ENCODE measurements at regions not wholly inside any gene's neighbourhood (a gene's known extent, or its start where the extent isn't known, plus 50 kb on each side); places are given as distances from the start of the nearest gene placed in this dataset.

- WGBS, 2 experiments (ENCODE audit: insufficient coverage in 1 of 2, insufficient read length in 1 of 2), result no CpG with 5 or more reads among the region's 1 CpG
- Histone ChIP-seq H3K27ac (ENCODE audit: low read depth, low read length) (no peak overlapping the region), H3K9ac (ENCODE audit: extremely low read depth, low read length, poor library complexity, severe bottlenecking) (no peak overlapping the region), H3K4me1 (ENCODE audit: control insufficient read depth, insufficient read depth, low read length) (no peaks in the 10 kb centered on the region), H3K9me3 (ENCODE audit: control insufficient read depth, low read length) (no peaks in the 10 kb centered on the region), H3K27me3 (ENCODE audit: control insufficient read depth, insufficient read depth, low read length, poor library complexity, severe bottlenecking) (no peaks in the 10 kb centered on the region), H3K4me3 (ENCODE audit: low read length) (no peak overlapping the region), H3K36me3 (ENCODE audit: control insufficient read depth, insufficient read depth, low read length) (no peaks in the 10 kb centered on the region)
- Mint-ChIP-seq H3K4me3 (no peak overlapping the region), H3K27me3 (ENCODE audit: insufficient read depth) (no peaks in the 10 kb centered on the region), H3K9me3 (no peaks in the 10 kb centered on the region), H3K4me1 (no peaks in the 10 kb centered on the region), H3K27ac (no peak overlapping the region), H3K36me3 (ENCODE audit: low read depth) (no peaks in the 10 kb centered on the region)
- DNase-seq, result no peak
- TF ChIP-seq CTCF (conservative IDR thresholded peaks at IDR 0.05), result no peak
Measured at GRCh38 chr7:48822138-48822537, 102.2 kb upstream of the CDC14C start.

GRCh38 chr7:48832303-48832845 is 92.0 kb upstream of the CDC14C start:
- TF ChIP-seq CTCF (conservative IDR thresholded peaks at IDR 0.05), result no peak
- H3K4me3 Mint-ChIP-seq, result no peak overlapping the region
- H3K27ac Mint-ChIP-seq, result no peak overlapping the region
- Histone ChIP-seq H3K4me1 (ENCODE audit: control insufficient read depth, insufficient read depth, low read length) (no peaks in the 10 kb centered on the region), H3K9me3 (ENCODE audit: control insufficient read depth, low read length) (no peaks in the 10 kb centered on the region), H3K9ac (ENCODE audit: extremely low read depth, low read length, poor library complexity, severe bottlenecking) (no peak overlapping the region), H3K27me3 (ENCODE audit: control insufficient read depth, insufficient read depth, low read length, poor library complexity, severe bottlenecking) (no peaks in the 10 kb centered on the region), H3K4me3 (ENCODE audit: low read length) (no peak overlapping the region), H3K36me3 (ENCODE audit: control insufficient read depth, insufficient read depth, low read length) (no peaks in the 10 kb centered on the region), H3K27ac (ENCODE audit: low read depth, low read length) (no peak overlapping the region)
- 85 to 95% methylated on average over 2 to 4 of the region's 4 CpGs for WGBS, 2 experiments (ENCODE audit: insufficient coverage in 1 of 2, insufficient read length in 1 of 2)
- H3K9me3 Mint-ChIP-seq, result no peaks in the 10 kb centered on the region
- H3K27me3 Mint-ChIP-seq (ENCODE audit: insufficient read depth), result no peaks in the 10 kb centered on the region
- no peak for DNase-seq
- H3K4me1 Mint-ChIP-seq, result no peaks in the 10 kb centered on the region
- no peaks in the 10 kb centered on the region for H3K36me3 Mint-ChIP-seq (ENCODE audit: low read depth)

- no peaks in the 10 kb centered on the region for H3K27me3 Mint-ChIP-seq (ENCODE audit: insufficient read depth)
- 85% methylated on average over 1 of the region's 1 CpG; no CpG with 5 or more reads in 1 of the 2 experiments for WGBS, 2 experiments (ENCODE audit: insufficient coverage in 1 of 2, insufficient read length in 1 of 2)
- Histone ChIP-seq H3K4me3 (ENCODE audit: low read length) (no peak overlapping the region), H3K36me3 (ENCODE audit: control insufficient read depth, insufficient read depth, low read length) (no peaks in the 10 kb centered on the region), H3K4me1 (ENCODE audit: control insufficient read depth, insufficient read depth, low read length) (no peaks in the 10 kb centered on the region), H3K9me3 (ENCODE audit: control insufficient read depth, low read length) (no peaks in the 10 kb centered on the region), H3K9ac (ENCODE audit: extremely low read depth, low read length, poor library complexity, severe bottlenecking) (no peak overlapping the region), H3K27me3 (ENCODE audit: control insufficient read depth, insufficient read depth, low read length, poor library complexity, severe bottlenecking) (no peaks in the 10 kb centered on the region), H3K27ac (ENCODE audit: low read depth, low read length) (no peak overlapping the region)
- no peaks in the 10 kb centered on the region for H3K36me3 Mint-ChIP-seq (ENCODE audit: low read depth)
- no peak for DNase-seq
- no peak for TF ChIP-seq CTCF (conservative IDR thresholded peaks at IDR 0.05)
- no peak overlapping the region for H3K27ac Mint-ChIP-seq
- H3K4me1 Mint-ChIP-seq, result no peaks in the 10 kb centered on the region
- H3K9me3 Mint-ChIP-seq, result no peaks in the 10 kb centered on the region
- no peak overlapping the region for H3K4me3 Mint-ChIP-seq
Measured at GRCh38 chr7:48837266-48837665, 87.1 kb upstream of the CDC14C start.

Data from endodermal cell (in vitro differentiated cells).